SJCRH30 (cell line): ENCODE measurements at regions not wholly inside any gene's neighbourhood (a gene's known extent, or its start where the extent isn't known, plus 50 kb on each side); places are given as distances from the start of the nearest gene placed in this dataset.

ENCODE experiments used
- DNase-seq, 2 experiments: peaks; one replicate each; pipeline ENCODE4 v3.0.0-alpha.2; 2015 to 2020
- H3K27ac ChIP-seq: fragments of 250-450 bp; sonication (Bioruptor Pico); 2 replicates; pipeline ENCODE4 v1.5.1; 2020; ENCODE audit warnings: mild to moderate bottlenecking, moderate library complexity
- H3K27me3 ChIP-seq: fragments of 250-450 bp; sonication (Bioruptor Pico); 2 replicates; pipeline ENCODE4 v1.5.1; 2020; ENCODE audit warnings: mild to moderate bottlenecking, moderate library complexity
- H3K36me3 ChIP-seq: fragments of 250-450 bp; sonication (Bioruptor Pico); 2 replicates; pipeline ENCODE4 v1.5.1; 2020; ENCODE audit warnings: mild to moderate bottlenecking, moderate library complexity
- H3K4me1 ChIP-seq: fragments of 250-450 bp; sonication (Bioruptor Pico); 2 replicates; pipeline ENCODE4 v1.5.1; 2020; ENCODE audit warnings: mild to moderate bottlenecking, moderate library complexity
- H3K4me3 ChIP-seq: fragments of 250-450 bp; sonication (Bioruptor Pico); 2 replicates; pipeline ENCODE4 v1.5.1; 2020; ENCODE audit warnings: mild to moderate bottlenecking, moderate library complexity
- H3K9me3 ChIP-seq: fragments of 250-450 bp; sonication (Bioruptor Pico); replicated peaks from 2 replicates; pipeline ENCODE4 v1.5.1; 2020; ENCODE audit warnings: mild to moderate bottlenecking, moderate library complexity

GRCh38 chr15:97099040-97099439, 768.5 kb downstream of the NR2F2 start:
- Histone ChIP-seq H3K36me3 (no peaks in the 10 kb centered on the region), H3K27me3 (no peaks in the 10 kb centered on the region), H3K4me1 (no peaks in the 10 kb centered on the region), H3K9me3 (no peaks in the 10 kb centered on the region), H3K27ac (no peak overlapping the region), H3K4me3 (no peak overlapping the region)
- DNase-seq = no peak

- H3K4me3 ChIP-seq = no peak overlapping the region
- no peaks in the 10 kb centered on the region for H3K36me3 ChIP-seq
- H3K27ac ChIP-seq = no peak overlapping the region
- H3K9me3 ChIP-seq = no peaks in the 10 kb centered on the region
- no peak for DNase-seq
- no peaks in the 10 kb centered on the region for H3K27me3 ChIP-seq
- no peaks in the 10 kb centered on the region for H3K4me1 ChIP-seq
These were observed 771.1 kb downstream of the NR2F2 start for GRCh38 chr15:97101572-97101971.

GRCh38 chr15:97114900-97115760, 784.6 kb downstream of the NR2F2 start:
- Histone ChIP-seq H3K9me3 (no peaks in the 10 kb centered on the region; the same call in 1 of the 2 replicates), H3K4me3 (no peak overlapping the region), H3K4me1 (no peaks in the 10 kb centered on the region), H3K36me3 (no peaks in the 10 kb centered on the region), H3K27ac (no peak overlapping the region), H3K27me3 (no peaks in the 10 kb centered on the region)
- no peak for DNase-seq

GRCh38 chr15:97115761-97116070, 785.2 kb downstream of the NR2F2 start:
- Histone ChIP-seq H3K4me3 (no peak overlapping the region), H3K27ac (no peak overlapping the region), H3K9me3 (no peaks in the 10 kb centered on the region; the same call in 1 of the 2 replicates), H3K27me3 (no peaks in the 10 kb centered on the region), H3K36me3 (no peaks in the 10 kb centered on the region), H3K4me1 (no peaks in the 10 kb centered on the region)
- DNase-seq = no peak

GRCh38 chr15:97124790-97125189, 794.3 kb downstream of the NR2F2 start:
- H3K9me3 ChIP-seq = no peaks in the 10 kb centered on the region

GRCh38 chr15:97126553-97127233, 796.2 kb downstream of the NR2F2 start:
- no peak overlapping the region for H3K27ac ChIP-seq
- DNase-seq = peak in 1 of 2 experiments; percentile 12
- no peak overlapping the region for H3K4me3 ChIP-seq
- no peaks in the 10 kb centered on the region for H3K36me3 ChIP-seq
- no peaks in the 10 kb centered on the region for H3K27me3 ChIP-seq
- H3K4me1 ChIP-seq = no peaks in the 10 kb centered on the region
- no peaks in the 10 kb centered on the region for H3K9me3 ChIP-seq

More at GRCh38 chr15:97124790-97125189, 794.3 kb downstream of the NR2F2 start:
- Histone ChIP-seq H3K4me3 (no peak overlapping the region), H3K27me3 (no peaks in the 10 kb centered on the region), H3K36me3 (no peaks in the 10 kb centered on the region), H3K4me1 (no peaks in the 10 kb centered on the region), H3K27ac (no peak overlapping the region)
- no peak for DNase-seq

- H3K9me3 ChIP-seq = no peaks in the 10 kb centered on the region
- no peaks in the 10 kb centered on the region for H3K4me1 ChIP-seq
- no peak for DNase-seq
- H3K27me3 ChIP-seq = no peaks in the 10 kb centered on the region
- no peak overlapping the region for H3K27ac ChIP-seq
- H3K4me3 ChIP-seq = no peak overlapping the region
- H3K36me3 ChIP-seq = no peaks in the 10 kb centered on the region
These were observed 799.2 kb downstream of the NR2F2 start for GRCh38 chr15:97129674-97130073.

- no peaks in the 10 kb centered on the region for H3K4me1 ChIP-seq
- no peaks in the 10 kb centered on the region for H3K36me3 ChIP-seq
- DNase-seq = peak in 1 of 2 experiments; percentile 24
- H3K4me3 ChIP-seq = no peak overlapping the region
- H3K27ac ChIP-seq = no peak overlapping the region
- H3K27me3 ChIP-seq = no peaks in the 10 kb centered on the region
- H3K9me3 ChIP-seq = no peaks in the 10 kb centered on the region
These were observed 809.7 kb downstream of the NR2F2 start for GRCh38 chr15:97140216-97140615.

GRCh38 chr15:97141360-97141759, 810.9 kb downstream of the NR2F2 start:
- Histone ChIP-seq H3K27me3 (no peaks in the 10 kb centered on the region), H3K36me3 (no peaks in the 10 kb centered on the region), H3K4me1 (no peaks in the 10 kb centered on the region), H3K4me3 (no peak overlapping the region), H3K9me3 (no peaks in the 10 kb centered on the region), H3K27ac (no peak overlapping the region)
- DNase-seq = no peak

- Histone ChIP-seq H3K4me3 (no peak overlapping the region), H3K27ac (no peak overlapping the region), H3K36me3 (no peaks in the 10 kb centered on the region), H3K9me3 (no peaks in the 10 kb centered on the region), H3K27me3 (no peaks in the 10 kb centered on the region), H3K4me1 (no peaks in the 10 kb centered on the region)
- no peak for DNase-seq
These were observed 811.4 kb downstream of the NR2F2 start for GRCh38 chr15:97141871-97142270.

GRCh38 chr15:97143592-97144376, 813.3 kb downstream of the NR2F2 start:
- Histone ChIP-seq H3K36me3 (no peaks in the 10 kb centered on the region), H3K27me3 (no peaks in the 10 kb centered on the region), H3K9me3 (no peaks in the 10 kb centered on the region), H3K27ac (no peak overlapping the region), H3K4me1 (no peaks in the 10 kb centered on the region), H3K4me3 (no peak overlapping the region)
- no peak for DNase-seq

- no peaks in the 10 kb centered on the region for H3K36me3 ChIP-seq
These were observed 813.8 kb downstream of the NR2F2 start for GRCh38 chr15:97144377-97144711.

GRCh38 chr15:97146929-97147870, 813.3 kb upstream of the ARRDC4 start:
- no peak overlapping the region for H3K4me3 ChIP-seq
- DNase-seq = no peak
- H3K27ac ChIP-seq = no peak overlapping the region
- no peaks in the 10 kb centered on the region for H3K36me3 ChIP-seq
- no peaks in the 10 kb centered on the region for H3K4me1 ChIP-seq
- H3K27me3 ChIP-seq = no peaks in the 10 kb centered on the region
- no peaks in the 10 kb centered on the region for H3K9me3 ChIP-seq

More at GRCh38 chr15:97144377-97144711, 813.8 kb downstream of the NR2F2 start:
- H3K27me3 ChIP-seq = no peaks in the 10 kb centered on the region
- no peak for DNase-seq
- no peaks in the 10 kb centered on the region for H3K4me1 ChIP-seq
- no peak overlapping the region for H3K4me3 ChIP-seq
- H3K9me3 ChIP-seq = no peaks in the 10 kb centered on the region
- H3K27ac ChIP-seq = no peak overlapping the region

- Histone ChIP-seq H3K4me3 (no peak overlapping the region), H3K36me3 (no peaks in the 10 kb centered on the region), H3K9me3 (no peaks in the 10 kb centered on the region), H3K27ac (no peak overlapping the region), H3K4me1 (no peaks in the 10 kb centered on the region), H3K27me3 (no peaks in the 10 kb centered on the region)
- no peak for DNase-seq
These were observed 807.0 kb upstream of the ARRDC4 start for GRCh38 chr15:97153356-97153965.
